Stimulated activated CD8-positive, alpha-beta memory T cell treated with anti-CD3 and anti-CD28 coated beads, Interleukin-15, amount 100 ng/mL, for 48 hours (primary cell): ENCODE measurements at regions not wholly inside any gene's neighbourhood (a gene's known extent, or its start where the extent isn't known, plus 50 kb on each side); places are given as distances from the start of the nearest gene placed in this dataset.

ENCODE experiments used
- DNase-seq, 2 donors: peaks; one replicate each; pipeline ENCODE4 v3.0.0-alpha.2; 2020; ENCODE audit warnings: low read depth in 2 of 2

DNA sequence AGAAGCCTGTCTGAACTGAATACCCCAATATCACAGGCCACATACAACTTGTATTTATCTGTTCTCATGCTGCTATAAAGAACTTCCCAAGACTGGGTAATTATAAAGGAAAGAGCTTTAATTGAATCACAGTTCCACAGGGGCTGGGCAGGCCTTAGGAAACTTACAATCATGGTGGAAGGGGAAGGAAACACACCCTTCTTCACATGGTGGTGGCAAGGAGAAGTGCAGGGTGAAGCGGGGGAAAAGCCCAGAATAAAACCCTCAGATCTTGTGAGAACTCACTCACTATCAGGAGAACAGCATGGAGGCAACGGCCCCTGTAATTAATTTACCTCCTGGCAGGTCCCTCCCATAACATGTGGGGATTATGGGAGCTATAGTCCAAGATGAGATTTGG lies 50.3 kb upstream of the FNDC1 start:
- no peak for DNase-seq

DNA sequence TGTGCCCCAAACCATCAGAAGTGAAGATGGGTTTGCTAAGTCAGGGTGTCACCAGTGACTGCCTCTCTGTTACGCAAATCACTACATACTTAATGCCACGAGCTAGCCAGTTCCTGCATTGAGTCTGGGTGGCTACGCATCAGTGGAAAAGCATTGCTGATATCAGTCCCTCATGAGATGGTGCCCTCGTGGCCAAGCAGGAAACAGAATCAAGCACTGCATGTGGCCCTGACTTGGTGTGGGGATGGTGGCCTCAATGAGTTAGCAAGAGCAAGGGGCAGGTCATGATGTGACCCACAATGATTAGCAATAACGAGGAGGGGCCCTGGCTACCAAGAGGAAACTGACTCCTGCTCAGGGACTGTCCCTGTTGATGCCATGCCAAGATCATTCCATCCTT lies 51.6 kb upstream of the FNDC1 start:
- DNase-seq: no peak

DNA sequence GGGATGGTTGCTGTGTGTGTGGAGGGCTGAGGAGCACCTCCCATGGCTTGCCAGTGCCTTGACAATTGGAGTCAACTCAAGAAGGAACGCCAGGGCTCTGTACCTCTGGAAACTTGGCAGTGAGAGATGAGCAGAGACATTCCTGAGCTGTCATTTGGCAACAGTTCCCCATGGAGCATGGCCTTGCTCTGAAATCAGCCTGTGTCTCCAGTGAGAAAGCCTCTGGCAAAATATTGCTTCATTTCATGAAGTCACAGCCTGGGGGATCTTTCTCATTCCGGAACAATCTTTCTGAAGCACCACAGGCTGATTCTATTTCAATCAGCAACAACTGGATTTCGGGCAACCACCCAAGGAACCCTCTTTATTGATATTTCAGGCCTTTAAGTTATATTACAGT lies 52.2 kb upstream of the FNDC1 start:
- no peak for DNase-seq

DNA sequence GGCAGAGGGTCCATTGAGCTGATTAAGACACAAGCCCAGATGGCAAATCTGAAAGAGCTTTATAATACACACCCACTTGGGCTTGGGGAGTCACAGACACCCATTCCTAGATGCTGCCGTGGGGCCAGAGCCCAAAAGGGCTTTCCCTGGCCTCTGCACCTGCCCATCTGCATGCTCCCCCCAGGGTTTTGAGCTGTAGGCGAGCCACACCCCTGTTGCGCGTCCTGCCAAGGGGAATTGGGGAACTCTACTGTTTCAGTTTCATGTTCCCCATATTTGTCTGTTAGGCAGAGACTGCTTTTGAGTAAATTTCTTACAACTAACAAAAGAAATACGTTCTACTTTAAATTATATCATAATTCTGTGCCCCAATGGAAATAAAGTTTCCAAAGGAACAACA lies 52.9 kb upstream of the FNDC1 start:
- DNase-seq: no peak

- no peak for DNase-seq
Observed at GRCh38 chr6:159114569-159114968, 54.6 kb upstream of the FNDC1 start.

DNA sequence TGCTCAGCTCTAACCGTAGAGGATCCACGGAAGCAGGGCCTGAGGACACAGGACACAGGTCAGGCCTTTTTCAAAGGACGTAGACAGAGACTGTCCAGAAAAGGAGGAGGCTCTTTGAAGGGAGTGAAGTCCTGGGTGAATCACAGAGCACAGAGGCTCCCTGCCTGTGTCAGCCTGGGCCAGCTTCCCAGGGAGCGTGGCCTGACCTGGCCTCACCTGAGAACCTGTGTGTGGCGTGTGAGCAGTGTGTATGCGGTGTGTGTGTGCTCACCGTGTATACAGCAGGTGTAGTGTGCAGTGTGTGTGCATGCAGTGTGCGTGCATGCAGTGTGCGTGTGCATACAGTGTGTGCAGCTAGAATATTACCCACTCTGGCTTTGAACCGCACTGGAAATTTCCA lies 56.0 kb upstream of the FNDC1 start:
- DNase-seq: no peak

DNA sequence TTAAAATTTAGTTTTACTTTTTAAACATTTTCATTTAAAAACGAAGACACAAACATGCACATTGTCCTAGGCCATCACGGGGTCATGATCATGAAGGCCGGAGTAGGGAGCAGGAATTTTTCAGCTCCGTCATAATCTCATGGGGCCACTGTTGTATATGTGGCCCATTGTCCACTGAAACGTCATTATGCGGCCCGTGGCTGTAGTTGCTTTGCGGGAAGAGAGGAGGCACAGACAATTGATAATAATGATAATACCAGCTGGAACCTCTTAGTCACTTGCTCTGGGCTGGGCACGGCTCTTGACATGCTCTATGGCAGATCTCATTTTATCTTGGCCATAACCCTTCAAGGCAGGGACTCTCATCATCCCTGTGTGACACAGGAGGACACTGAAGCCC lies 56.5 kb upstream of the FNDC1 start:
- no peak for DNase-seq

GRCh38 chr6:159110748-159111147 lies 58.5 kb upstream of the FNDC1 start:
- no peak for DNase-seq

DNA sequence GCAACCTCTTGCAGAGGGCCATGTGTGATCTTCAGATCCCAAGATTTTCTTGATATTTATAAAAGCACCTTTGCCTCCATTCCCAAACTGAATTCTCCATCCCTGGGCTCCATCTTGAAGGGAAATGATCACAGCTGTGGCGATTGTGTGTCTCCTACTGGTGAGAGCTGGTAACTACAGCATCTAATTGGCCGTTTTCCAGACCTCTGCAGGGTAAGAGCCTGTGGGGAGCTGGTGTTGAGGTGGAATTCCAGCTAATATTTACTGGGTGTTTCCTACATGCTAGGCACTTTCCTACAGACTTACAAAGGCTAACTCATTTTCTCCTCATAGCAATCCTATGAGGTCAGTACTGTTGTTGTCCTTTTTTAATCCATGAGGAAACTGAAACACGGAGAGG lies 59.2 kb upstream of the FNDC1 start:
- no peak for DNase-seq

DNA sequence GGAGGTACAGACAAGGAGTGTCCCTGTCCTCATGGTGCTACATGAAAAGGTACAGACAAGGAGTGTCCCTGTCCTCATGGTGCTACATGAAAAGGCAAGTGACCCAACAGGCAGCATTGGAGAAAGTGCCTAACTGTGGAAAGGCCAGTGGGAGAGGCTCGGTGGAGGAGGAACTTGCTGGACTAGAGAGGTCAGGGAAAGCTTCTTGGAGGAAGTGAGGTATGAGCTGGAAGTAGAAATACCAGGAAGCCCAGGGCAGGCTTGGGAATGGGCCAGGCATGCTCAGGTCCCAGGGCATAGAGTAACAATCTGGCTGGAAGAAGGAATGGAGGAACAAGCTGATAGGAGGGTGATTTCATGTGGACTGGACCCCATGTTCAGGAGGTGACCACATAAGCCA lies 59.8 kb upstream of the FNDC1 start:
- DNase-seq: no peak

- no peak for DNase-seq
Observed at GRCh38 chr6:159108426-159108985, 60.7 kb upstream of the FNDC1 start.

DNA sequence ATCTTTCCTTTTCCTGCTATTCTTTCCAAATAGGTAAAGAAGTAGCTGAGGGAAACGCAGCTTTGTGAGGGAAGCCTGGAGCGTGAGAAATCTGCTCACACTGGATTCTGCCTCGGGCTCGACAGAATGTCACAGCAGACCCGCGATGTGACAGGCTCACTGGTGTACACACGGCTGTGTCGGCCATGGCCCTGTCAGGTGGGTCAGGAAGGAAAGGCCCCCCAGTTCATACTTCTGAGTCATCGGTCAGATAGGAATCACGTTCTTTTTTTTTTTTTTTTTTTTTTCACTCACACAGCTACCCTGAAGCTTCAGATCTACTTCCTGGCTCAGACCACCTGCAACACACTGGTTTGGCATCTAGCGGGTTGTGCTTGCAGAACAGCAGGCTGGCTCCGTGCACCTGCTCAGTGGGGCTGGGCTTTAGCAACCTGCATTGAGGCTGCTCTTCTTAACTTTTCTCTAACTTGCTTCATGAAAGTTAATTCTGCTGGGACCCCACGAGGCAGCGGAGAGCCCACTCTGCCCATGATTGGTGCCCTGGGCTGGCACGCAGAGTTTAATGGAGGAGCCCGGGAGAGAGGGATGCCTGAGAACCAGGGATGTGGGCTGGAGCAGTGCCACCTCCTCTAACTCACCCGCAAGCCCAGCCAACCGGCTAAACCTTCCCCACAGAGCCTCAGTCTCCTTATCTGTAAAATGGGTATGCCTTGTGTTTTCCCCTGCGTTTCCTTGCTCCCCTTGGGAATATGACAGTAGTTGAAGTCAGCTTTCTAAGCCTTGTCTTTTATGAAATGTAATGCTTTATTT lies 61.5 kb upstream of the FNDC1 start:
- peak in 1 of 2 donors; percentile 47 for DNase-seq

GRCh38 chr6:159106627-159107241 lies 61.9 kb upstream of the TAGAP start:
- peak; percentile 77 to 80 for DNase-seq

GRCh38 chr6:159105716-159106115 lies 60.9 kb upstream of the TAGAP start:
- no peak for DNase-seq

DNA sequence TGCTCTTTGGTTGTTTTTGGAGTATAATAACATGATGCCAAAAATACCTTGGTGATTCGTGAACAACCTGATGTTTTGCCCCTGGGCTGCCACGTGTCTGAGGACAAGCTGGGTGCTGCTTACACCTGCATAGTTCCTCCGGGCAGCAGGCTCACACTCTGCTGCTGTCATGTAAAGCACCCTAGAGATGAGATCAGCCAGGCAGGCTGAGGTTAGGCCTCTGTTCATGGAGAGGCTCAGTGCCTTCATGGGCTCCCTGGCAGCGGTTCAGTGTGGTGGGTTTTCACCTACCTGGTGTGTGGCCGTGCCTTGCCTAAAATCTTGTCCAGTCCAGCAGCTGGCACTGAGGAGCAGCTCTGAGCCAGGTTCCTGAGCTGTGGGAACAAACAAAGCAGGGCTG lies 60.1 kb upstream of the TAGAP start:
- no peak for DNase-seq

GRCh38 chr6:159104163-159104925 lies 59.6 kb upstream of the TAGAP start:
- peak; percentile 69 for DNase-seq

DNA sequence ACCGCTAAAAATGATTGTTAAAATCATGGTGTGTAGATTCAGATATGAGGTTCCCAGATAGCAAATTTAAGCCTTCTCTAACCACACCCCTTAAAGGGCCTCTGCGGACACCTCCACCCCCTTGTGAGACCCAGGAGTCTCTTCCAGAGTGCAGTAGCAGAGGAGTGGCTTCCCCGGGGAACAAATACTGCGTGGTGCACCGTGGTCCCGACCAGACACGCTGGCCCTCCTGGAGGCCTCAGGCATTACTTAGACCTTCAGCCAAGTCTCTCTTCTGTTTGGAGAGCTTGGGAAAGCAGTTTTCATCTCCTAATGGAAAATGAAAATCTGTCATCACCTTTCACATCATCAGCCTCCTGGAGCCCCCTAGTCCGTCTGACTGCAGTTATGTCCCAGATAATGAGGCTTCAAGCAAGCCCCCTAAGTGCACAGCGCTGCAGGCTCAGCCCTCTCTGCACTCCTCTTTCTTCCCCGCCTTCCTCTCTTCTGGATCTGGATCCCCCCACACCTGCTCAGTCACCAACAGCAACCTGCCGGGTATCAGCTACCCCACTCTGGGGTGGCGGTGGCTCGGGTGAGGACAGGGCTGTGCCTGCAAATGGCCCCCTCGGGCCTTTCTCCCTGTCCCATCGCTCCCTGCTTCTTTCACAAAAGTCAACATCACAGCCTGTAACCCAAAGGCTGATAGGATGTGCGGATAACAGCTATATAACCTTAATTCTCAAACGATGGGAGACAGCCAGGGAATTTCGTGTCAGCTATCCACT lies 58.8 kb upstream of the TAGAP start:
- no peak for DNase-seq

DNA sequence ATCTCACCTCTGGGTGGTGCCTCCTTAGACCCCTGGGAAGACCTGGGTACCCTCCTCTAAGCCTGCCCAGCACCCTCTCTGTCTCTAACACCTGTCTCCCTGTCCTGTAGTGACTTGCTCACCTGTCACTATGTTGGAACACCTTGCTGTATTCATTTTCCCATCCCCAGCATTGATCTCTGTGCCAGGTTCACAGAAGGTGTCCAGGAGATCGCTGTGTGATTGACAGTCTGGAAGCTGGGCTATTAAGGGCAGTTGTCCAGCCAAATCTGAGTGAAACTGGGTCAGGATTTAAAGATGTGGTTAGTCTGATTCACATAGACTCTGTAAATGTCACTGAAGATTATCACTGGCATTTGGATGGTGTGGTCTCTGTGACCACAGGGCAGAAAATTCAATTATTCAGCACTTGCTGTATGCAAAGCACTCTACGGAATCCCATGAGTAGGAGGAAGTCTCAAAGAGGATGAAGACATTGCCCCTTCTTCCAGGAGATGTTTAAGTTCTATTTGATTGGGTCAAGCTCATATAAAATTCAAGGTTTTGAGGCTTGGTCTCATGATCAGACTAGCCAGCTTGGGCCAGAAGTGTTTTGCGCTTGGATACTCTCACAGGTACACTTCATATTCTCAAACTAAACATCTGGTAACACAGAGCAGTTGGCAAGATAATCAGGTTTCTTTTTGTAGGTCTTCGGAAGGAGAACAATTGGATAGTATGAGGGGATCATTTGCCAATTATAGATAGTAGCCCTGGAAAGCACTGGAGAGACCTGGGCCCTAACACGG lies 57.8 kb upstream of the TAGAP start:
- no peak for DNase-seq

- no peak for DNase-seq
Observed at GRCh38 chr6:159101656-159102055, 56.9 kb upstream of the TAGAP start.

- DNase-seq: no peak
Observed at GRCh38 chr6:159100395-159101182, 55.8 kb upstream of the TAGAP start.
